ENCODE measurements at regions not wholly inside any gene's neighbourhood (a gene's known extent, or its start where the extent isn't known, plus 50 kb on each side); places are given as distances from the start of the nearest gene placed in this dataset.
"Not testable (repeated sequence)": the region's sequence is repeated elsewhere in the genome, so short reads cannot be mapped to it uniquely, and the experiment has no call there.

GRCh38 chr6:147674099-147674498 is 165.6 kb downstream of the SAMD5 start:
- H3K27me3 ChIP-seq (ENCODE audit: insufficient read depth, low read length), result no peaks in the 10 kb centered on the region
- no peak overlapping the region for H2AFZ ChIP-seq (ENCODE audit: low read length, unreplicated experiment)
- H3K79me2 ChIP-seq (ENCODE audit: control insufficient read depth, insufficient read depth, low read length, unreplicated experiment), result no peaks in the 10 kb centered on the region
- no peaks in the 10 kb centered on the region for H3K4me1 ChIP-seq (ENCODE audit: control insufficient read depth, insufficient read depth, low read length, unreplicated experiment)
- no peak overlapping the region for H3K27ac ChIP-seq (ENCODE audit: low read depth, low read length)
- H3K36me3 ChIP-seq (ENCODE audit: insufficient read depth, low read length), result no peaks in the 10 kb centered on the region
- no peak overlapping the region for H3K4me3 ChIP-seq (ENCODE audit: low read depth, low read length)

DNA sequence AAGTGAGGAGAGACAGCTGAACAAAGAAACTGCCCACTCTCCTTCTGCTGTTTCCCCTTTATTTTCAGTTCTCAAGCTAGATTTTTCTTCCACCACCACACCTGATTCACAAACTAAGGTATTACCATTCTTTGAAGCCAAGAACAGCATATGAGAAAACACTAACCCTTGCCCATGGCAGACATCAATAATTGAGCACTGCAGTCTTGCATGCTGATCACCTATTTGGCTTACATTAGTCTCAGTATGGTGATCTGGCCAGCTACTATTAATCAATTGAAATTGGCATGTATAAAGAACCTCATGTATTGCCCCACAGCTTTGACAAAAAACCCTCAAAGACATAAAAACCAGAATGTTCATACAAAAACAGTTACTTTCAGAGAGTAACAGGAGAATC is 166.3 kb downstream of the SAMD5 start:
- Histone ChIP-seq H3K4me3 (ENCODE audit: low read depth, low read length) (no peak overlapping the region), H3K27me3 (ENCODE audit: insufficient read depth, low read length) (no peaks in the 10 kb centered on the region), H2AFZ (ENCODE audit: low read length, unreplicated experiment) (no peak overlapping the region), H3K27ac (ENCODE audit: low read depth, low read length) (no peak overlapping the region), H3K4me1 (ENCODE audit: control insufficient read depth, insufficient read depth, low read length, unreplicated experiment) (no peaks in the 10 kb centered on the region), H3K36me3 (ENCODE audit: insufficient read depth, low read length) (no peaks in the 10 kb centered on the region), H3K79me2 (ENCODE audit: control insufficient read depth, insufficient read depth, low read length, unreplicated experiment) (no peaks in the 10 kb centered on the region)

- no peak overlapping the region for H2AFZ ChIP-seq (ENCODE audit: low read length, unreplicated experiment)
- H3K4me1 ChIP-seq (ENCODE audit: control insufficient read depth, insufficient read depth, low read length, unreplicated experiment), result no peaks in the 10 kb centered on the region
- no peak overlapping the region for H3K27ac ChIP-seq (ENCODE audit: low read depth, low read length)
- no peaks in the 10 kb centered on the region for H3K79me2 ChIP-seq (ENCODE audit: control insufficient read depth, insufficient read depth, low read length, unreplicated experiment)
- H3K4me3 ChIP-seq (ENCODE audit: low read depth, low read length), result no peak overlapping the region
- no peaks in the 10 kb centered on the region for H3K36me3 ChIP-seq (ENCODE audit: insufficient read depth, low read length)
- H3K27me3 ChIP-seq (ENCODE audit: insufficient read depth, low read length), result no peaks in the 10 kb centered on the region; the same call in 1 of the 2 replicates
Observed at GRCh38 chr6:147675281-147675680, 166.8 kb downstream of the SAMD5 start.

DNA sequence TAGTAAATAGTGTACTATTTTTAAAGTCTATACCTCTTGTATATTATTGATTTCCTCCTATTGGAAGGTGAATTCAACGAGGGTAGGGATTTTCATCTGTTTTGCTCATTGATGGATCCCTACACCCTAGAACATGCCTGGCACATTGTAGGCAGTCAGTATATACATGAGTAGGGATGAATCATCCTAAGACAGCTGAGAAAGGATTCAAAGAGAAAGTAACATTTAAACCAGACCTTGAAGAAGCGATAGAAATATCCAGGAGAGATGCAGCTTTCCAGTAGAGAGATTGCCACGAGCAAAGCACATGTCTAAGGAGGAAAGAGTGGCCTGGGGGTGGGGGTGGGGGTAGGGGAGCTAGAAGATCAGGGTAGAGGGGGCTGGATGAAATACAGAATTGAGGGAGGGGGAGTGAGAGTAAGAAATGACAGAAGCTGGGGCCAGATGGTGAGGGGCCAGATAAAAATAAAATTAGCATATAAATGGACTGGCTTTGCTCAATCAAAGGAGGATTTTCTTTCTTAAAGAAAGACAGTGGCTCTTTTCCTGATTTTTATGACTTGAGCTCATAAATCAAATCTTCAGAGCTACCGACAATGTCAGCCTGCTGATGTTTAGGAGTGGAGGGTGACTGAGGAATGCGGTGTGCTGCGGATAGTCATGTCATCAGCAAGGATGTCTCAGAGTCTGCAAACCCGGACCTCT is 168.2 kb downstream of the SAMD5 start:
- Histone ChIP-seq H3K36me3 (ENCODE audit: insufficient read depth, low read length) (no peaks in the 10 kb centered on the region), H3K27me3 (ENCODE audit: insufficient read depth, low read length) (no peaks in the 10 kb centered on the region; the same call in 1 of the 2 replicates), H2AFZ (ENCODE audit: low read length, unreplicated experiment) (no peak overlapping the region), H3K27ac (ENCODE audit: low read depth, low read length) (no peak overlapping the region), H3K79me2 (ENCODE audit: control insufficient read depth, insufficient read depth, low read length, unreplicated experiment) (no peaks in the 10 kb centered on the region), H3K4me3 (ENCODE audit: low read depth, low read length) (no peak overlapping the region), H3K4me1 (ENCODE audit: control insufficient read depth, insufficient read depth, low read length, unreplicated experiment) (no peaks in the 10 kb centered on the region)

- Histone ChIP-seq H3K4me3 (ENCODE audit: low read depth, low read length) (no peak overlapping the region), H3K4me1 (ENCODE audit: control insufficient read depth, insufficient read depth, low read length, unreplicated experiment) (no peaks in the 10 kb centered on the region)
Observed at GRCh38 chr6:147677647-147678046, 169.2 kb downstream of the SAMD5 start.

DNA sequence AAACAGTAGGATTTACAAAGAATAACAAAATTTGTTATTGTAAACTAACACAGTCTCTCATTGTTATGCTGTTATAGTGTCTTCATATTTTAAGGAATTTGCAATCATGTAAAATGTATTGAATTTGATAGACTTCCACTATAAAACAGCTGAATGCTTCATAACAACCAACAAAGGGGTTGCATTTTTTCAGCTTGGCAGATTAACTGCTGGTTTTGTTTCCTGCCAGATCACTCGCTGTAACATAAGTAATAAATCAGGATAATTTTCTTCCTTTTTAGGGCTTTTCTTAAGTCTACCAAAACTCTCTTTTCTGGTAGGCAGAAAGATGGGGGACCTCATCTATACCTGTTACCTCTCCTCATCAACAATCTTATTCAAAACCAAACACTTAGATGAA is 169.8 kb downstream of the SAMD5 start:
- Histone ChIP-seq H2AFZ (ENCODE audit: low read length, unreplicated experiment) (no peak overlapping the region), H3K4me1 (ENCODE audit: control insufficient read depth, insufficient read depth, low read length, unreplicated experiment) (no peaks in the 10 kb centered on the region), H3K27me3 (ENCODE audit: insufficient read depth, low read length) (no peaks in the 10 kb centered on the region; the same call in 1 of the 2 replicates), H3K4me3 (ENCODE audit: low read depth, low read length) (no peak overlapping the region), H3K36me3 (ENCODE audit: insufficient read depth, low read length) (no peaks in the 10 kb centered on the region), H3K27ac (ENCODE audit: low read depth, low read length) (no peak overlapping the region), H3K79me2 (ENCODE audit: control insufficient read depth, insufficient read depth, low read length, unreplicated experiment) (no peaks in the 10 kb centered on the region)

More at GRCh38 chr6:147677647-147678046, 169.2 kb downstream of the SAMD5 start:
- H3K27ac ChIP-seq (ENCODE audit: low read depth, low read length), result no peak overlapping the region
- no peaks in the 10 kb centered on the region for H3K79me2 ChIP-seq (ENCODE audit: control insufficient read depth, insufficient read depth, low read length, unreplicated experiment)
- H2AFZ ChIP-seq (ENCODE audit: low read length, unreplicated experiment), result no peak overlapping the region
- H3K27me3 ChIP-seq (ENCODE audit: insufficient read depth, low read length), result no peaks in the 10 kb centered on the region; the same call in 1 of the 2 replicates
- no peaks in the 10 kb centered on the region for H3K36me3 ChIP-seq (ENCODE audit: insufficient read depth, low read length)

- Histone ChIP-seq H2AFZ (ENCODE audit: low read length, unreplicated experiment) (no peak overlapping the region), H3K79me2 (ENCODE audit: control insufficient read depth, insufficient read depth, low read length, unreplicated experiment) (no peaks in the 10 kb centered on the region), H3K36me3 (ENCODE audit: insufficient read depth, low read length) (no peaks in the 10 kb centered on the region), H3K27me3 (ENCODE audit: insufficient read depth, low read length) (no peaks in the 10 kb centered on the region; the same call in 1 of the 2 replicates), H3K4me1 (ENCODE audit: control insufficient read depth, insufficient read depth, low read length, unreplicated experiment) (no peaks in the 10 kb centered on the region), H3K4me3 (ENCODE audit: low read depth, low read length) (no peak overlapping the region), H3K27ac (ENCODE audit: low read depth, low read length) (no peak overlapping the region)
Observed at GRCh38 chr6:147684906-147685305, 176.4 kb downstream of the SAMD5 start.

- no peak overlapping the region for H3K27ac ChIP-seq (ENCODE audit: low read depth, low read length)
- H3K79me2 ChIP-seq (ENCODE audit: control insufficient read depth, insufficient read depth, low read length, unreplicated experiment), result no peaks in the 10 kb centered on the region
- no peak overlapping the region for H2AFZ ChIP-seq (ENCODE audit: low read length, unreplicated experiment)
- H3K27me3 ChIP-seq (ENCODE audit: insufficient read depth, low read length), result no peaks in the 10 kb centered on the region
- no peak overlapping the region for H3K4me3 ChIP-seq (ENCODE audit: low read depth, low read length)
- H3K4me1 ChIP-seq (ENCODE audit: control insufficient read depth, insufficient read depth, low read length, unreplicated experiment), result no peaks in the 10 kb centered on the region
- no peaks in the 10 kb centered on the region for H3K36me3 ChIP-seq (ENCODE audit: insufficient read depth, low read length)
Observed at GRCh38 chr6:147689398-147689797, 180.9 kb downstream of the SAMD5 start.

- Histone ChIP-seq H3K27ac (ENCODE audit: low read depth, low read length) (no peak overlapping the region), H3K79me2 (ENCODE audit: control insufficient read depth, insufficient read depth, low read length, unreplicated experiment) (no peaks in the 10 kb centered on the region), H2AFZ (ENCODE audit: low read length, unreplicated experiment) (no peak overlapping the region), H3K27me3 (ENCODE audit: insufficient read depth, low read length) (no peaks in the 10 kb centered on the region), H3K4me3 (ENCODE audit: low read depth, low read length) (no peak overlapping the region), H3K36me3 (ENCODE audit: insufficient read depth, low read length) (no peaks in the 10 kb centered on the region), H3K4me1 (ENCODE audit: control insufficient read depth, insufficient read depth, low read length, unreplicated experiment) (no peaks in the 10 kb centered on the region)
Observed at GRCh38 chr6:147691446-147691845, 183.0 kb downstream of the SAMD5 start.

- H3K79me2 ChIP-seq (ENCODE audit: control insufficient read depth, insufficient read depth, low read length, unreplicated experiment), result no peaks in the 10 kb centered on the region
- no peaks in the 10 kb centered on the region for H3K27me3 ChIP-seq (ENCODE audit: insufficient read depth, low read length)
- H3K27ac ChIP-seq (ENCODE audit: low read depth, low read length), result no peak overlapping the region
- H3K4me1 ChIP-seq (ENCODE audit: control insufficient read depth, insufficient read depth, low read length, unreplicated experiment), result no peaks in the 10 kb centered on the region
- H3K36me3 ChIP-seq (ENCODE audit: insufficient read depth, low read length), result no peaks in the 10 kb centered on the region
- no peak overlapping the region for H2AFZ ChIP-seq (ENCODE audit: low read length, unreplicated experiment)
- H3K4me3 ChIP-seq (ENCODE audit: low read depth, low read length), result no peak overlapping the region
Observed at GRCh38 chr6:147693181-147693580, 184.7 kb downstream of the SAMD5 start.

GRCh38 chr6:147694556-147694955 is 186.1 kb downstream of the SAMD5 start:
- not testable (repeated sequence) for H3K27me3 ChIP-seq (ENCODE audit: insufficient read depth, low read length); H3K36me3 ChIP-seq (ENCODE audit: insufficient read depth, low read length); H2AFZ ChIP-seq (ENCODE audit: low read length, unreplicated experiment); H3K27ac ChIP-seq (ENCODE audit: low read depth, low read length); H3K4me3 ChIP-seq (ENCODE audit: low read depth, low read length); H3K79me2 ChIP-seq (ENCODE audit: control insufficient read depth, insufficient read depth, low read length, unreplicated experiment); H3K4me1 ChIP-seq (ENCODE audit: control insufficient read depth, insufficient read depth, low read length, unreplicated experiment)

All from ACC112 (cell line).